Activated CD4-positive, alpha-beta T cell treated with anti-CD3 and anti-CD28 coated beads for 24 hours (primary cell): ENCODE measurements at regions not wholly inside any gene's neighbourhood (a gene's known extent, or its start where the extent isn't known, plus 50 kb on each side); places are given as distances from the start of the nearest gene placed in this dataset.
"Not testable (repeated sequence)": the region's sequence is repeated elsewhere in the genome, so short reads cannot be mapped to it uniquely, and the experiment has no call there.

Experiments used
- DNase-seq, 2 donors: peaks; one replicate each; pipeline ENCODE4 v3.0.0-alpha.2; 2020; ENCODE audit warnings: low read depth in 2 of 2

- DNase-seq, result no peak
These were observed 274.7 kb downstream of the CETN3 start for GRCh38 chr5:90134892-90135291.

- no peak for DNase-seq
These were observed 275.2 kb downstream of the CETN3 start for GRCh38 chr5:90134381-90134780.

GRCh38 chr5:90133941-90134340 is 275.6 kb downstream of the CETN3 start:
- DNase-seq, result no peak

- DNase-seq, result no peak
These were observed 278.0 kb downstream of the CETN3 start for GRCh38 chr5:90131383-90132133.

- no peak for DNase-seq
These were observed 281.0 kb downstream of the CETN3 start for GRCh38 chr5:90128551-90128950.

GRCh38 chr5:90119531-90119971 is 290.0 kb downstream of the CETN3 start:
- no peak for DNase-seq

- DNase-seq, result no peak
These were observed 292.6 kb downstream of the CETN3 start for GRCh38 chr5:90117005-90117404.

GRCh38 chr5:90113108-90113507 is 296.4 kb downstream of the CETN3 start:
- no peak for DNase-seq

- no peak for DNase-seq
These were observed 297.4 kb downstream of the CETN3 start for GRCh38 chr5:90112033-90112692.

GRCh38 chr5:90111364-90112032 is 298.1 kb downstream of the CETN3 start:
- DNase-seq, result no peak

GRCh38 chr5:90109285-90109684 is 300.3 kb downstream of the CETN3 start:
- no peak for DNase-seq

GRCh38 chr5:90099099-90099498 is 310.5 kb downstream of the CETN3 start:
- DNase-seq, result no peak

- DNase-seq, result no peak
These were observed 312.5 kb downstream of the CETN3 start for GRCh38 chr5:90097082-90097477.

- DNase-seq, result no peak
These were observed 313.0 kb downstream of the CETN3 start for GRCh38 chr5:90096415-90097081.

GRCh38 chr5:90095292-90096060 is 314.1 kb downstream of the CETN3 start:
- no peak for DNase-seq

GRCh38 chr5:90093751-90094485 is 315.6 kb downstream of the CETN3 start:
- no peak for DNase-seq

GRCh38 chr5:90092734-90093133 is 316.8 kb downstream of the CETN3 start:
- DNase-seq, result no peak

GRCh38 chr5:90084342-90084741 is 325.2 kb downstream of the CETN3 start:
- DNase-seq, result no peak

- DNase-seq, result not testable (repeated sequence)
These were observed 336.5 kb downstream of the CETN3 start for GRCh38 chr5:90073026-90073570.

- DNase-seq, result no peak
These were observed 337.9 kb downstream of the CETN3 start for GRCh38 chr5:90071656-90072055.
